Keratinocyte (primary cell): ENCODE measurements at regions not wholly inside any gene's neighbourhood (a gene's known extent, or its start where the extent isn't known, plus 50 kb on each side); places are given as distances from the start of the nearest gene placed in this dataset.

Experiments
- EZH2 ChIP-seq: IDR thresholded peaks from one replicate; pipeline ENCODE4 v1.6.1; 2012; ENCODE audit warnings: inconsistent platforms, mild to moderate bottlenecking, low read length, moderate library complexity
- TF ChIP-seq, protein P1 (sequence below), 3 experiments: IDR thresholded peaks in 1 of 3; conservative IDR thresholded peaks in 1 of 3; optimal IDR thresholded peaks in 1 of 3; 2 replicates in 2 of 3; 3 replicates in 1 of 3; pipeline versions ENCODE3 to v1.5.1; 2011; ENCODE audit warnings: low read length in 3 of 3, mild to moderate bottlenecking in 3 of 3, moderate library complexity in 2 of 3, control low read depth in 1 of 3, inconsistent platforms in 1 of 3; ENCODE audit not compliant: insufficient read depth in 2 of 3; ENCODE audit errors: extremely low read depth in 1 of 3

DNA sequence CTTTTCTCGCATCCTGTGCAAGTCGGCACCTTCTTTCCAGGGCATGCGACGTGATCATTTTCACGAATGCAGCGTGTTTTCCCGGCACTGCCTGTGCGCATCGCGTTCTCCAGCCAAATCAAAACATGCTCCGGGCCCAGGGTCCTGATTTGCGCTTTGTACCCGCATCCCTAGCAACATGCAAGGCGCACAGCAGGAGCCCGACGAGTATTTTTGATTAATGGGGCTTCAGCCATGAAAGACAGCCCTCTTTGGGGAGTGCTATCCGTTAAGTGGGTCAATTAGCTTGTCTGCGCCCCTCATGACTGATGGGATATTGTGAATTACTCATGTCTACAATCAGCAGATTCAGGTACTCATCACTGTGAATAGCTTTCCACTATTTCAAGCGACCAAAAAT lies 243.3 kb upstream of the RNF32 start:
- TF ChIP-seq, protein P1, sequence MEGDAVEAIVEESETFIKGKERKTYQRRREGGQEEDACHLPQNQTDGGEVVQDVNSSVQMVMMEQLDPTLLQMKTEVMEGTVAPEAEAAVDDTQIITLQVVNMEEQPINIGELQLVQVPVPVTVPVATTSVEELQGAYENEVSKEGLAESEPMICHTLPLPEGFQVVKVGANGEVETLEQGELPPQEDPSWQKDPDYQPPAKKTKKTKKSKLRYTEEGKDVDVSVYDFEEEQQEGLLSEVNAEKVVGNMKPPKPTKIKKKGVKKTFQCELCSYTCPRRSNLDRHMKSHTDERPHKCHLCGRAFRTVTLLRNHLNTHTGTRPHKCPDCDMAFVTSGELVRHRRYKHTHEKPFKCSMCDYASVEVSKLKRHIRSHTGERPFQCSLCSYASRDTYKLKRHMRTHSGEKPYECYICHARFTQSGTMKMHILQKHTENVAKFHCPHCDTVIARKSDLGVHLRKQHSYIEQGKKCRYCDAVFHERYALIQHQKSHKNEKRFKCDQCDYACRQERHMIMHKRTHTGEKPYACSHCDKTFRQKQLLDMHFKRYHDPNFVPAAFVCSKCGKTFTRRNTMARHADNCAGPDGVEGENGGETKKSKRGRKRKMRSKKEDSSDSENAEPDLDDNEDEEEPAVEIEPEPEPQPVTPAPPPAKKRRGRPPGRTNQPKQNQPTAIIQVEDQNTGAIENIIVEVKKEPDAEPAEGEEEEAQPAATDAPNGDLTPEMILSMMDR (optimal IDR thresholded peaks at IDR 0.05 in 1 of 3, IDR thresholded peaks at IDR 0.05 in 1 of 3, conservative IDR thresholded peaks at IDR 0.05 in 1 of 3; ENCODE audit: extremely low read depth in 1 of 3, insufficient read depth in 2 of 3, low read length in 3 of 3): no peak
- TF ChIP-seq EZH2: no peak
